Peyer's patch (tissue), 4 donors: ENCODE measurements at regions not wholly inside any gene's neighbourhood (a gene's known extent, or its start where the extent isn't known, plus 50 kb on each side); places are given as distances from the start of the nearest gene placed in this dataset.

Source experiments
- DNase-seq, 3 donors: peaks; one replicate each; pipeline ENCODE4 v3.0.0-alpha.2; 2017 to 2019
- H3K27ac ChIP-seq, 4 donors: fragments of 200-600 bp; sonication (generic); one replicate each; pipeline ENCODE4 v1.5.1; 2016 to 2019
- H3K27me3 ChIP-seq, 2 donors: fragments of 200-600 bp; sonication (generic); one replicate each; pipeline ENCODE4 v1.5.1; 2019
- H3K36me3 ChIP-seq, 3 donors: fragments of 200-600 bp; sonication (generic); one replicate each; pipeline ENCODE4 v1.5.1; 2016 to 2019
- H3K4me1 ChIP-seq, 4 donors: fragments of 200-600 bp; sonication (generic); one replicate each; pipeline ENCODE4 v1.5.1; 2016 to 2019
- H3K4me3 ChIP-seq, 4 donors: fragments of 200-600 bp; sonication (generic); 1 replicate in 3 of 4; 2 replicates in 1 of 4; pipeline ENCODE4 v1.5.1; 2016 to 2019; ENCODE audit warnings: mild to moderate bottlenecking in 1 of 4
- H3K9me3 ChIP-seq, 4 donors: fragments of 200-600 bp; sonication (generic); one replicate each; pipeline ENCODE4 v1.5.1; 2016 to 2019; ENCODE audit warnings: mild to moderate bottlenecking in 1 of 4
- POLR2A ChIP-seq, 2 donors: fragments of 450-650 bp; IDR thresholded peaks; one replicate each; pipeline ENCODE4 v1.5.1; 2017; ENCODE audit warnings: antibody characterized with exemption in 2 of 2, mild to moderate bottlenecking in 2 of 2, moderate library complexity in 2 of 2
- TF ChIP-seq, protein P1 (sequence below), 6 experiments: fragments of 450-650 bp in 4 of 6; fragments of 200-600 bp in 2 of 6; sonication (generic) in 1 of 6; IDR thresholded peaks; one replicate each; pipeline ENCODE4 v1.5.1; 2017 to 2019; ENCODE audit warnings: antibody characterized with exemption in 6 of 6, mild to moderate bottlenecking in 3 of 6, moderate library complexity in 1 of 6

DNA sequence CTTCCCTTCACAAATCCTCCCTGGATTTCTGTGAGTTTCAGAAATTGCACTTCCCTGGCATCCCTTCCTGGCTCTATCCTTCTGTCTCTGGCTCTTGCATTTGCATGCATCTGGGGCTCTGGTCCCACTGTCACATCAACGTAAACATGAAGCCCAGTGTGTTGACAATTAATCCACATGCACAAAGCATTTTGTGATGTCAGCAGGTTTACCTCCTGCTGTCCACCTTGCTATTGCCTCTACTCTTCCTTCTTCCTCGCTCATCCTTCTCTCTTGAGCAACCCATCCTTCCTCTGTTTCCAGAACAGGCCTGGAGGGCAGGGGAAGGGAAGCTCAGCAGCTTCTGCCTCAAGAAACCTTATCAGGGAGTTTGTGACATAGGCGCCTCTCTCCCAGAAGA lies 111.7 kb upstream of the ATP5MC3 start:
- H3K4me3 ChIP-seq = no peak overlapping the region
- H3K27me3 ChIP-seq = no peaks in the 10 kb centered on the region
- TF ChIP-seq POLR2A (IDR thresholded peaks at IDR 0.05) = no peak
- TF ChIP-seq, protein P1, sequence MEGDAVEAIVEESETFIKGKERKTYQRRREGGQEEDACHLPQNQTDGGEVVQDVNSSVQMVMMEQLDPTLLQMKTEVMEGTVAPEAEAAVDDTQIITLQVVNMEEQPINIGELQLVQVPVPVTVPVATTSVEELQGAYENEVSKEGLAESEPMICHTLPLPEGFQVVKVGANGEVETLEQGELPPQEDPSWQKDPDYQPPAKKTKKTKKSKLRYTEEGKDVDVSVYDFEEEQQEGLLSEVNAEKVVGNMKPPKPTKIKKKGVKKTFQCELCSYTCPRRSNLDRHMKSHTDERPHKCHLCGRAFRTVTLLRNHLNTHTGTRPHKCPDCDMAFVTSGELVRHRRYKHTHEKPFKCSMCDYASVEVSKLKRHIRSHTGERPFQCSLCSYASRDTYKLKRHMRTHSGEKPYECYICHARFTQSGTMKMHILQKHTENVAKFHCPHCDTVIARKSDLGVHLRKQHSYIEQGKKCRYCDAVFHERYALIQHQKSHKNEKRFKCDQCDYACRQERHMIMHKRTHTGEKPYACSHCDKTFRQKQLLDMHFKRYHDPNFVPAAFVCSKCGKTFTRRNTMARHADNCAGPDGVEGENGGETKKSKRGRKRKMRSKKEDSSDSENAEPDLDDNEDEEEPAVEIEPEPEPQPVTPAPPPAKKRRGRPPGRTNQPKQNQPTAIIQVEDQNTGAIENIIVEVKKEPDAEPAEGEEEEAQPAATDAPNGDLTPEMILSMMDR (IDR thresholded peaks at IDR 0.05) = no peak
- no peaks in the 10 kb centered on the region for H3K4me1 ChIP-seq
- DNase-seq = no peak
- no peaks in the 10 kb centered on the region for H3K9me3 ChIP-seq
- no peaks in the 10 kb centered on the region for H3K36me3 ChIP-seq
- no peak overlapping the region for H3K27ac ChIP-seq

DNA sequence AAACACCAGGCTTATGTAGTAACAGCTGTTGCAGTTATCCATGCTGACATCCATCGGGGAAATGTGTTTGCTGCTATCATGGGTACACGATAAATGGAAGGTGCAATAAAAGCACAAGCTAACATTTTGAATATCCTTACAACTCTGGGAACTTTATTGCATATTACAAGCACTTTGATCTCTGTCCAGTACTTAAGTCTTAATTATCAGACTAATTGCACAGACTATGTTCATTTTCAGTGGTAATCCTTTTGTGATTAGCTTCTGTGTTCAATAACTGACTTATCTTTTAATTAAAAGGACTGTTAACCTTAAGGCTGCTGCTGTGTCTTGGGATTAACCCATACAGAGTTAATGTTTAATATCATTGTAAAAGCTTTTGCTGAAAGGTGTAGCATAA lies 101.4 kb upstream of the ATP5MC3 start:
- no peak for DNase-seq
- H3K36me3 ChIP-seq = no peaks in the 10 kb centered on the region
- H3K4me3 ChIP-seq = no peak overlapping the region
- no peak overlapping the region for H3K27ac ChIP-seq
- TF ChIP-seq, protein P1 (IDR thresholded peaks at IDR 0.05) = no peak
- no peak for TF ChIP-seq POLR2A (IDR thresholded peaks at IDR 0.05)
- no peaks in the 10 kb centered on the region for H3K9me3 ChIP-seq
- H3K4me1 ChIP-seq = no peaks in the 10 kb centered on the region
- no peaks in the 10 kb centered on the region for H3K27me3 ChIP-seq

DNA sequence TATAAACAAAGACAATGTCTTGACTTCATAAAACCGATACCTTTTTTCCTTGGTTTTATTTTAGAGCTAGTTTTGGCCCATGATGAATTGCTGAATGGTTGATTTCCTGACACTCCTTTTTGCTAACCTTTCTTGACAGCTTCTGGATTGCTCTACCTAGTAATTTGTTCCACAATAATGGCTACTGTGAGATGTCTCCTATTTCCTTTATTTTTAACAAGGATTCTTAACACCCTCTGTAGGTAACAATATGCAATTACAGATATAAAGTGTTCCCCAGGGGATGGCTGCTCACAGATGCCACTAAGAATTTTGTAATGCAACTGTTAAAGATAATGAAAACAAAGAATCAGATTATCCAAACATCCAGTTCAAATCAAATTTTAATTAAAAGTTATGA lies 100.8 kb upstream of the ATP5MC3 start:
- TF ChIP-seq POLR2A (IDR thresholded peaks at IDR 0.05) = no peak
- TF ChIP-seq, protein P1 (IDR thresholded peaks at IDR 0.05) = peak in 4 of 6 experiments; percentile 27 to 62 (median 56)
- Histone ChIP-seq H3K27ac (no peak overlapping the region), H3K27me3 (no peaks in the 10 kb centered on the region), H3K36me3 (no peaks in the 10 kb centered on the region), H3K4me3 (no peak overlapping the region), H3K9me3 (no peaks in the 10 kb centered on the region), H3K4me1 (no peaks in the 10 kb centered on the region)
- no peak for DNase-seq

DNA sequence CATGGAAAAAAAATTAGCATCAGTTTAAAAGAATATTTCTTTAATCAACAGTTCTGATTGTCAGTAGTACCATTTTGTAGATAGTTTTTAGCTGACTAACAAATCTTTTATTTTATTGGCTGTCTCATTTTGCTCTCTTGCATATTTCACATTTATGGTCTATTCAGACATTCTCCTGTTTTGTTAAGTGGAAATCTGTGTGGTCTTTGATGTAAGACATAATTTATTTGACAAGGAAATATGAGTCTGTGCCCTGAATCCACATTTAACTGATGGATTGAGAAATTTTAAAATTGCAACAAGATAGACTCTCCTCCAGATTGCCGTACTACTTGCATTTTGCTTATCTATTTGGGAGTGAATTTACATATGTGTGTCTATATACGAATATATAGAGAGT lies 96.3 kb upstream of the ATP5MC3 start:
- TF ChIP-seq, protein P1 (IDR thresholded peaks at IDR 0.05) = no peak
- TF ChIP-seq POLR2A (IDR thresholded peaks at IDR 0.05) = no peak
- no peak for DNase-seq
- Histone ChIP-seq H3K4me3 (no peak overlapping the region), H3K27ac (no peak overlapping the region), H3K9me3 (no peaks in the 10 kb centered on the region), H3K36me3 (no peaks in the 10 kb centered on the region), H3K4me1 (no peaks in the 10 kb centered on the region), H3K27me3 (no peaks in the 10 kb centered on the region)

DNA sequence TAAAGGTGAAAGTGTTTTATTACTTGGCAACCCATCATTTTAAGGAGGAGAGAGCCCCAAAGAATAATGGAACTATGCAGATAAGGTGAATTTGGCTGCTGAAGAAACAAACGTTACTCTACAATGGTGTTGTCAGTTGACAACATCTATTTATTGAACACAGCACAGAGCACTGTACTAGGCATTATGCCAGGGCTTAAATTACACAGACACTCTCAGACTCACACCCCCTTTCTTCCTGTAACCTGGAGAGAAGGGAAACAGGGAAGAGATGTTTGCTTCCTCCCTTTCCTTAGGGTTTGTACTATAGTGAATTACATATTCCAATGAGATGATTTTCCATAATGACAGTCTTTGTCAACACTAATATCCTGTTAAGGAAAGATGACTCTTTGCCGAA lies 94.0 kb upstream of the ATP5MC3 start:
- TF ChIP-seq, protein P1 (IDR thresholded peaks at IDR 0.05) = no peak
- TF ChIP-seq POLR2A (IDR thresholded peaks at IDR 0.05) = no peak
- Histone ChIP-seq H3K36me3 (no peaks in the 10 kb centered on the region), H3K9me3 (no peaks in the 10 kb centered on the region), H3K27me3 (no peaks in the 10 kb centered on the region), H3K27ac (no peak overlapping the region), H3K4me1 (no peaks in the 10 kb centered on the region), H3K4me3 (no peak overlapping the region)
- DNase-seq = no peak

DNA sequence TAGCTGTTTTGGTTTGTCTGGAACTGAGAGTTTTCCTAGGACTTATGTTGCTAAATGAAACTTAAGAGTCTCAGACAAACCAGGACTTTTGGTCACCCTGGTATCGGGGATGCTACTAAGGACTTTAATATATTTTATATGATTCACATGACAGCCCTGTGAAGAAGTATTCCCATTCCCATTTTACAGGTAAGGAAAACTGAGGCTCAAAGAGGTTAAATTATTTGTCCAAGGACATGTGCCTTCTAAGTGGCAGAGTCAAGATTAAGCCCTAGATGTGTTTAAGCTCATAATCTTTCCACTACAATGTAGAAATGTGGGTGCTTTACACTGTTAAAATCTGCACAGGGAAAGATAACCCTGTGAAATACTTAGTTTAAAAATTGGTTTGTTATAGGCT lies 77.7 kb upstream of the ATP5MC3 start:
- Histone ChIP-seq H3K4me1 (no peaks in the 10 kb centered on the region), H3K27me3 (no peaks in the 10 kb centered on the region), H3K4me3 (no peak overlapping the region), H3K27ac (no peak overlapping the region), H3K9me3 (no peaks in the 10 kb centered on the region), H3K36me3 (no peaks in the 10 kb centered on the region)
- no peak for DNase-seq
- TF ChIP-seq POLR2A (IDR thresholded peaks at IDR 0.05) = no peak
- TF ChIP-seq, protein P1 (IDR thresholded peaks at IDR 0.05) = no peak
